NCI-H2081 treated with DMSO at 0.1 percent for 48 hours (cell line): ENCODE measurements at regions not wholly inside any gene's neighbourhood (a gene's known extent, or its start where the extent isn't known, plus 50 kb on each side); places are given as distances from the start of the nearest gene placed in this dataset.

Source experiments
- DNase-seq: peaks from one replicate; lab custom pipeline; 2025; lab: John Stamatoyannopoulos, UW

DNA sequence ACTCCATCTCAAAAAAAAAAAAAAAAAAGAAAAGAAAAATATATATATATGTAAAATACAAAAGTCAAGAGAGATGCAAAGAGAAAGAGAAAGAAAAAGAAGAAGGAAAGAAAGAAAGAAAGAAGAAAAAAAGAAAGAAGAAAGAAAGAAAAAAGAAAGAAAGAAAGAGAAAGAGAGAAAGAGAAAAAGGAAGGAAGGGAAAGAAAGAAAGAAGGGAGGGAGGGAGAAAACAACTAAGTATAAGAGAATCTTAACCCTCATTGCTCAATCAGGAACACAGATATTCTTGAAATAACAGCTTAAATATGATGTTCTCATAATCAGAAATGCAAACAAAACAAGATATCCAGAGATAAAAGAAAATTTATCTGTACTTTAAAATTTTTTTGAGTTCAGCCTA is 54.4 kb upstream of the MARCKS start:
- no peak for DNase-seq

GRCh38 chr6:113805173-113805790 is 51.9 kb upstream of the MARCKS start:
- no peak for DNase-seq

DNA sequence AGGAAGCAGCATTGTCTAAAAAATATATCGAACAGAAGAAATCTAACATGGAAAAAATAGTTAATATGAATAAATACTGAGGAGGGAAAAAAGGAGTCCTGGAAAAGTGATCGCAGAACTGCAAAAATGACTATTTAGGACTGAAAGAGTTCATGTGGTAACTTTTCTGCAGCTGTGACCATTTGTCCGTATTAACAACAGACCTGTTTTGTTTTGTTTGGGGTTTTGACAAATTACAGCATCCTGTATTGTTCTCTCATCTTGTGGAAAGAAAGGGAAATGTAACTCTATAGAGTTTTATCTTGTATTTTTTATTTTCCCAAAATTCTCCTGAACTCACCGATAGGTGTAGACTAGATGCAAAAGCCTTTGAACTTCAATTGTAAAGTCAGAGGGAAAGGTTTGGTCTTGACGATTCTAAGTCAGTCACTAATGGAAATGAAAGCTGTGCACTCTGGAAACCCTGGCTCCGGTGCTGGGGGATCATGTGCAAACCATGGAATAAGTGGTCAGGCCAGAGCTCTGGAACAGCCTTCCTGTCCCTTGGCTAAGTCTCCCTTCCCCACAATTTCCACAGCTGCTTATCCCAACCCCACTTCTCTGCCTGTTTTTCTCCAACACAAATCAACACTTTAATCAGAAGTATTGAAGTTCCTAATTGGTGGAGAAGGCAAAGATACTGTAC is 51.2 kb upstream of the MARCKS start:
- DNase-seq, result no peak
